AG20443 (cell line): ENCODE measurements at regions not wholly inside any gene's neighbourhood (a gene's known extent, or its start where the extent isn't known, plus 50 kb on each side); places are given as distances from the start of the nearest gene placed in this dataset.

Experiments used
- DNase-seq: peaks from one replicate; pipeline ENCODE4 v3.0.0; 2012; ENCODE audit warnings: low spot score, mixed read lengths

GRCh38 chr16:9302072-9302471 is 210.6 kb downstream of the HAPSTR1 start:
- DNase-seq, result no peak

DNA sequence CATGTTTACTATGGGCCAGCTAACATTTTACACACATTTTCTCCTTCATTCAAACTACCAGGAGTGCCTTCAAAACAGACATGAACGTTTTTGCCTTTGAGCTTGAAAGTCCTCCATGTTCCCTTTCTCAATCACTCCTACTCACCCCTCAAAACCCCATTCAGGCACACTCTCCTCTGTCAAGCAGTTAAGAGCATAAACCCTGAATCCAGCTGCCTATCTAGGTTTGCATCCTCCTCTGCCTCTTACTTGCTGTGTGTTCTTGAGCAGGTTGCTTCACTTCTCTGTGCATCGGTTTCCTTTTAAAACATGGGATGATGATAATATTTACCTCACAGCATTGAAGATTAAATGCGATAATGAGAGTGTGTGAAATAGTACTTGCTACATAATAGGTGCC is 215.3 kb downstream of the HAPSTR1 start:
- DNase-seq, result no peak

DNA sequence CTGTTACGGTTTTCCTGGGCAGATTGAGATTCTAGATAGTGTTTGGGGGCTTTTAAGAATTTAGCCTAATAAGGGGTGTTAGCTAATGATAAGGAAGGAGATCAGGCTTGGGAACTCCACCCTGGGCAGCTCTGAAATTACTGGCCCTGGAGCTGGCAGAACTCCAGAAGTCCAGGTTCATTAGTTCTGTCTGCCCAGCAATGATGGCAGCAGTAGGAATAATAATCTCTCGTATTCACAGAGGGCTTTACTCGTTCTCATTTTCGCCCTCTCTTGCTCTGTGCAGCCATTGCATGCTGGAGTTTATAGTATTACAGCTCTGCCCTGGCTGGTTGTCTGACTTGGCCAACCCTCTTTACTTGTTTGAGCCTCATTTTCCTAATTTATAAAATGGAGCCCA is 216.0 kb downstream of the HAPSTR1 start:
- no peak for DNase-seq

GRCh38 chr16:9308356-9308801 is 216.9 kb downstream of the HAPSTR1 start:
- no peak for DNase-seq

GRCh38 chr16:9308850-9309249 is 217.4 kb downstream of the HAPSTR1 start:
- no peak for DNase-seq

DNA sequence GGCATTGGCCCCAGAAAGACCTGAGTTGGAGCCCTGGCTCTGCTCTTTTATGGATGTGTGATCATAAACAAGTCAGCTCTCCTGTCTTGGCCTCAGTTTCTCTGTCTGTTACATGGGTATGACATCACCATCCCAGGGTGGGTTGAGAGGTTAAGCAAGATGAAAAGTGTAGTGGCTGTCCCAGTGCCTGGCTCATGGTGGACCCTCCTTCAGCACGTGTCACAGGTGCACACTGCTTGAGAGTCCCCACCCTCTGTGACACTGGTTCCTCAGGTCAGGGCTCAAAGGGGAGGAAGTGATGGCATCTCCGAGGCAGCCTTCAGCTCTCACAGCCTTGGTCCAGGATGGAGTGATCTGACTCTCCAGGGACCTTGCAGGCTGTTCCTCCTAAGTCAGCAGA is 218.4 kb downstream of the HAPSTR1 start:
- no peak for DNase-seq

DNA sequence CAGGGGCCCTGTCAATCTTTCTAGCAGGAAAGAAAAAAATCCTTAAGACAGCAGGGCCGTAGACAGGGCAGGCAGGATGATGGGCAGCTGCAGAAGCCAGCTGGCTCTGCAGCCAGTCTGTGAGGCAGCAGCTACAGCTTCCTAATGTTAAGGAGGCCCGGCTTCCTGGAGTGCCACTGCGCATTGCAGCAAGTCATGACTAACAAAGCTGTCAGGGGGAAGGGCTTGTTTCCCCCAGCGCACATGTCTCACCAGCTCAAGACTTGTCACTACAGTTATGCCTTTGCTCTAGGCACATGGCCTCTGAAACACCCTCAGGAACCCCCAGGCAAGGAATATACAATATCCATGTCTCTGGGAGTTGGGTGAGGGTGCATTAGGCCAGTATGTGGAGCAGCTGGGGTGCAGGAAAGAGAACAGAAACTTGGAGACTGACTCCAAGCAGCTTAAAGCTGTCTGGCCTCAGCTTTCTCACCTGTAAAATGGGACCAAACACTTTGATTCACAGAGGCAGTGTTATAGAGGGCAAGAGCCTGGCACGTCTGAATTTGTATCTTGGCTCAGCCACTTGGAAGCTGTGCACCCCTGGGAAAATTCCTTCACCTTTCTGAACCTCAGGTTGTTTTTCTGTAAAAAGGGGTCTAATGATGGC is 220.0 kb downstream of the HAPSTR1 start:
- DNase-seq, result no peak

GRCh38 chr16:9316008-9316407 is 224.6 kb downstream of the HAPSTR1 start:
- no peak for DNase-seq

DNA sequence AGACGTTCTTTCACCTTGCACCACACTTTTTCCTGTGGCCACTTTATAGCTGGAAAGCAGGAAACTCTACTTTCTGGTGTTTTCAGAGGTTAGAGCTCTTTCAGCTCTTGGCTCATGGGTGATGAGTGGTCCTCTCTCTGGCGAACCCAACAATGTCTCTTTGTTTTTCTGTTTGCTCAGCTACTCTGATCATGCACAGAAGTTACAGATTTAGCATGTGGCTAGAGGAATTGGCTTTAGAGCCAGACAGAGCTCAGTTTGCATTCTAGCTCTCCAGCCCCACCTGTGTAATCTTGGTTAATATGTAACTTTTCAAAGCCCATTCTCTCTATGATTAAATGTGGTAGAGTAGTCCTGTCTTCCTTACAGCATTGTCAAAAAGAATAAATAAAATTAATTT is 225.2 kb downstream of the HAPSTR1 start:
- DNase-seq, result no peak

- DNase-seq, result no peak
Observed at GRCh38 chr16:9318764-9319163, 227.3 kb downstream of the HAPSTR1 start.

GRCh38 chr16:9322769-9323168 is 231.3 kb downstream of the HAPSTR1 start:
- no peak for DNase-seq

DNA sequence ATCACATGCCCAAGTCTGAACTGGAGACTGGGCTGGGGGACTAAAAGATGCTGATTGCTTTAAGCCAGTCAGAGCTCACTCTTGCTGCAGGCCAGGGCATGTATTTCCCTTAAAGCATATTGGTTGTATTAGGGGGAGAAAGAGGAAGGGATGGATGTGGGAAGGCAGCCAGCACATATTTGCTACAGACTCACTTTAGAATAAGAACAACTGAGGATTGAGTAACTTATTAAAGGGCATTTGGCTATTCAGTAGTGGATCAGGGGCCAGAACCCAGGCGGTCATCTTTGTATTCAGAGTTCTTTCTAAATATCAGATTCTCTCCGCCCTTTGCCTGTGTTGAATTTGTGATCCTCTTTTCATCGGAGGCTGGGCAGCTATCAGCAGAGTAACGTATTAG is 231.7 kb downstream of the HAPSTR1 start:
- no peak for DNase-seq

- no peak for DNase-seq
Observed at GRCh38 chr16:9327253-9327652, 235.8 kb downstream of the HAPSTR1 start.

DNA sequence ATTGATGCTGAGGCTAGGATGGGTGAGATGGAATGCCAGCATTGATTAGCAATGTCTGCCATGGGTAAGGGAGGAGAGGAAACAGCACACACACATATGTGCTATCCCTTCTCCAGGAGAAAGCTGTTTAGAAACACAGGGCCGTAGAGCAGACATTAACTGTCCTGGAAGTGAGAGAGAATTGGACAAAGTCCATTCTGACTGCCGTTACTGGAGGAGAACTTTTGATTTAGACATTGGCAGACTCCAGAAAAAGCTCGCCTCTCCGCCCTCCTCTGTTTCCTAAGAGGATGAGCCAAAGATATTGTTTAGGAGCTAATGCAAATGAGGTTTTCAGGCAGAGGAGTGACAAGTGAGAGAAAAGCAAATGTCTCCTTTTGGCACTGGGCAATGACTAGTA is 237.0 kb downstream of the HAPSTR1 start:
- no peak for DNase-seq

DNA sequence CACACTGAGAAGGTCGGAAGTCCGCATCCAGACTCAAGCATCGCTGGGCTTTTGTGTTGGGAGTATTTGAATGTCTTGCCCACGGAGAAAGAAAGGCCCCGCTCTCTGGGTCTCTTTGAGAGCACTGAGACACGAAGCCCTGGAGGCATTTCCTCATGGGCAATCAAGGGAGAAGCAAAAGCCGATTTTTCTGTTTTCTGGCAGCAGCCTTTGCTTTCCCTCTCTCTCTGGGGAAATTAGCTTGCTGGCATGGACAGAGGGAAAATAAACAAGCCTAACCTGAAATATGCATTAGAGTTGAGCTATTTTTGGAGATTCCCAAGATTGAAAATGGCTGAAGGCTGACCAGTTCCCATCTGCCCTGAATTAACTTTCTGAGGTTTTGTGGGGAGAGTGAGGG is 238.7 kb downstream of the HAPSTR1 start:
- no peak for DNase-seq

GRCh38 chr16:9331503-9331902 is 240.1 kb downstream of the HAPSTR1 start:
- DNase-seq, result no peak

DNA sequence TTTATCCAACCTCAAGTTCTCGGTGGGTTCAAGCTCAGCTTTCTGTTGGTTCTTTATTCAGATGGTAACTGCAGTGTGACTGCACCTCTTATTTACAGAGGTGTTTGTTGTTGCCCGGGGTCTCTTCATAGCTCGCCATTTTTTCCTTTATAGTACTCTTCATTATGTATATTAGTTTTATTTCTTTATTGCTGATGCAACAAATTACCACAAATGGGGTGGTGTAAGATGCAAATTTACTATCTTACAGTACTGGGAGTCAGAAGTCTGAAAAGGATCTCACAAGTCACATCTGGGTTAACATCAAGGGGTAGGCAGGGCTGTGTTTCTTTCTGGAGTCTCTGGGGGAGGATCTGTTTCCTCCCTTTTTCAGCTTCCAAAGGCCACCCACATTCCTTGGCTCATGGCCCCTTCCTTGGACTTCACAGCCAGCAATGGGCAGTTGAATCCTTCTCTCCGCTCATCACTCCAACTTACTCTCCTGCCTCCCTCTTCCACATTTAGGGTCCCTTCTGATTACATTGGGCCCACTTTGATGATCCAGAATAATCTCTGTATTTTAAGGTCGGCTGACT is 241.2 kb downstream of the HAPSTR1 start:
- no peak for DNase-seq

DNA sequence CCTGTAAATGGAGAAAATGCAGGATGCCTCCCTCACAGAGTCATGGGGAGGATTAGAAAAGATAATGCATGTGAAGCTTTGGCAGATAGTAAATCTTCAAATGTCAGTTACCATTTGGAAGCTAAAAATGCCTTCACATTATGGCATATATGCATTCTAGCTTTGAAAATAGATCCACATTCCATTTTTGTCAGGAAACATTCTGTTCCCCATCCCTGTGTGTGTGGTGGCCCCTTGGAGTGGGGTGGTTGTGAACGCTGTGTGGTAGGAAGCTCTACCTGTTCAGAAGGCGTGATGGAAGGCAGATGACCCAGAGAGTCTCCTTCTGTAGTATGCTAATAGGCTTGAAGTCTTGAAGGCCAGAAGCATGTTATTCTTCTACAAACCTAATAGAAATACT is 242.0 kb downstream of the HAPSTR1 start:
- no peak for DNase-seq

DNA sequence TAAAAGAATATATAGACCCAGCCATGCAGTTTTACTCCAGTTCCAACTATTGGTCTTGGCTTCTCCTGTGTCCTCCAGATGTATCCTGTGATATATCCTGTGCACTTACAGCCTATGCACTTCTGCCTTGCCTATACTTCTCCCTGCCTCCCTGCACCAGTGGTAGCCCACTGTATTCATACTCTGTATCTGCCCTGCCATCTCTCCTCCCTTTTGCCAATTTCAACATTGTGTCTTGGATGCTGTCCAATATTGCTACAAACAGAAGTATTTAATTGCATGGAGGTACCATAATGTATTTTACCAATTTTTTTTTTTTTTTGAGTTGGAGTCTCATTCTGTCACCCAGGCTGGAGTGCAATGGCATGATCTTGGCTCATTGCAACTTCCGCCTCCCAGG is 242.7 kb downstream of the HAPSTR1 start:
- DNase-seq, result no peak

- DNase-seq, result no peak
Observed at GRCh38 chr16:9337308-9338032, 246.0 kb downstream of the HAPSTR1 start.

DNA sequence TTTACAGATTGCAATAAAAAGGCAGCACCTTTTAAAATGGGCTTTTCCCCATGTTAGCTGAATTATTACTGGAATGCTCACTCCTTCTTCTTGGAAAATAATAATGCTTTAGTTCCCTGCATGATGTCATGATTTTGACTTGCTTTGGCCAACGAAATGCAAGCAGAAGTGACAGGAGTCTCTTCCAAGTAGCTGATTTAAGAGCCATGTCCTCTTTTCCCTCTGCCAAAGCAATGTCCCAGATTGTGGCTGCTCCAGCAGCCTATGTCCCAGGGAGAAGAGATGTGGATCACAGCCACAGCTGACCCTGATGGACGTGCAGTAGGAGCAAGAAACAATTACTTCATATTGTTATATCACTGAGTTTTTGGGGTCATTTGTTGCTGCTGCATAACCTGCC is 246.6 kb downstream of the HAPSTR1 start:
- DNase-seq, result no peak

DNA sequence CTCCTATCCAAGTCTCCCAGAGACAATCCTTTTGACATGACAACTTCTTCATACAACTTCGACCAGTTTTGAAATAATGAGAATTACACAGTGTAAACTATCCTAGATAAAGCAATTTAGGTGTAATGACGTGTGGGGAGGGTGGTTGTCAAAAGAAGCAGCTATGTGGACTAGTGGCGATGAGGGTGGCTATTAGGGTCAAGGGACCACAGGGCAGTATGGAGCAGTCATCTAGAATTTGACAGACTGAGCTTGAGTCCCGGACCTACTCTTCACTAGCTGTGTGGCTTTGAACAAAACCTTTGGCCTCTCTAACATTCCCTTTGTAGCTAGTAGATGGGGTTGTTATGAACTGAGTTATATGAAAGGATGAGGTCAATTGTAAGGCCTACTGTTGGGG is 247.1 kb downstream of the HAPSTR1 start:
- no peak for DNase-seq

GRCh38 chr16:9340526-9341256 is 249.2 kb downstream of the HAPSTR1 start:
- DNase-seq, result no peak
